NCI-H1092 (cell line): ENCODE measurements at regions not wholly inside any gene's neighbourhood (a gene's known extent, or its start where the extent isn't known, plus 50 kb on each side); places are given as distances from the start of the nearest gene placed in this dataset.
"Not testable (repeated sequence)": the region's sequence is repeated elsewhere in the genome, so short reads cannot be mapped to it uniquely, and the experiment has no call there.

ENCODE experiments used
- DNase-seq: peaks from one replicate; lab custom pipeline; 2025; lab: John Stamatoyannopoulos, UW

GRCh38 chr2:224110811-224111210 lies 71.7 kb upstream of the SERPINE2 start:
- DNase-seq: no peak

DNA sequence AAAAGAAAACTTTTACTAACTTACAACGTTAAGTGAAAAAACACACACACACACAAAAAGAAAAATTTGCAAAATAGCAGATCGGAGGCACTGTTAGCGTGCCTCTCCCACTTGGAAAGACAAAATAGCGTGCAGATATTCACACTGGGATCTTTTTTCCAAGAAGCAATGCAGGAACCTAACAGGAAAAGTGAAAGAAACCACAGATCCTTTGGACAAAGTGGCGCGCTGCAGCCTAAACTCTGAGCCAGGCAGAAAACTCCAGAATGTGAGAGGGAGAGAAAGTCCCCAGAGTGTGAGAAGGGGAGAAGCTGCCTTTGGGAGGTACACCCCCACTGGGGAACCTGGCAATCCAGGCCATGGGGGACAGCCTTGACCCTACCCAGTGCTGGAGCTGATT lies 70.7 kb upstream of the SERPINE2 start:
- DNase-seq: no peak

DNA sequence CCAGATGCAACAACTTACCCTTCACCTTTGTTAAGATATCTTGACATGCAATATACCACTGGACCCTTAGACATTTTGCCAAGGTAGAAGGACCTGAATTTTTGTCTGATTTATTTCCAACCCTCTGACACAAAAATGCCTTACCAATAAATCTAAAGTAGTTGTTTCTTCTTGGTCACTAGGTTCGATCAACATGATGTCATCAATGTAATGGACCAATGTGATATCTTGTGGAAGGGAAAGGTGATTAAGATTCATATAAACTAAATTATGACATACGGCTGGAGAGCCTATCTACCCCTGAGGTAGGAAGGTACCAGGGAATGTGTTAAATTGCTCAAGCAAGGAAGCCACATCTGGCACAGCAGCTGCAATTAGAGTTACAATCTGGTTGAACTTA lies 67.7 kb upstream of the SERPINE2 start:
- DNase-seq: no peak

DNA sequence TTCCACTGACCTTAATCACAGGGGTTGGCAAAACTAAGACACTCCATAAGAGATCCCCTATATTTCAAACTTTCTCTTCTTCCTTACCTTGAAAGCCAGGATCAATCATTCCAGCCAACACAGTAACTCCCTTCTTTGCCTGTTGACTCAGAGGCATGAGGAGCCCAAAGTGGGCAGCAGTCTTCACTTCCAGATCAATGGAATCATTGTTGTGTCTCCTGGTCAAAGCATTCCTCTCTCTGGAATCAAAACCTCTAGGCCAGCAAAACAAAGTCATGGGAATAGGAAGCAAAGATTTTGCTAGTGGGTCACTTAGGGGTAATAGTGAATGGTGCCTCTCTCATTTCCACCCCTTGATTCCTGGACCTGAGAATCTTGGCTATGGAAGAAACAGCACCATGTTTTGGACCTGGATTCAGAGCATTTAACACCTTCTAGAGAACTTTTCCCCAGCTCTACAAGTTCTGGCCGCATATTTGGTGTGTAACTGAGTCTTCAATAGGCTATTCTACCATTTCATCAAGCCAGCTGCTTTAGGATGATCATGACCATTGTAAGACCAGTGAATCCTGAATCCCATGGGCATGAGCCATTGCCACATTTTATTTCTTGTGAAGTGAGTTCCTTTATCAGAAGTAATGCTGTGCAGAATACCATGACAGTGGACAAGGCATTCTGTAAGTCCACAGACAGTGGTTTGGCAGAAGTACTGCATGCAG lies 65.7 kb upstream of the SERPINE2 start:
- DNase-seq: no peak

- DNase-seq: no peak
These were observed 64.6 kb upstream of the SERPINE2 start for GRCh38 chr2:224103651-224104050.

GRCh38 chr2:224102991-224103390 lies 63.9 kb upstream of the SERPINE2 start:
- no peak for DNase-seq

- no peak for DNase-seq
These were observed 62.9 kb upstream of the SERPINE2 start for GRCh38 chr2:224101820-224102630.

GRCh38 chr2:224099861-224100643 lies 61.0 kb upstream of the SERPINE2 start:
- DNase-seq: no peak

- no peak for DNase-seq
These were observed 59.6 kb upstream of the SERPINE2 start for GRCh38 chr2:224098481-224099230.

GRCh38 chr2:224094413-224094812 lies 55.3 kb upstream of the SERPINE2 start:
- DNase-seq: no peak

GRCh38 chr2:224091671-224092070 lies 52.6 kb upstream of the SERPINE2 start:
- DNase-seq: not testable (repeated sequence)

DNA sequence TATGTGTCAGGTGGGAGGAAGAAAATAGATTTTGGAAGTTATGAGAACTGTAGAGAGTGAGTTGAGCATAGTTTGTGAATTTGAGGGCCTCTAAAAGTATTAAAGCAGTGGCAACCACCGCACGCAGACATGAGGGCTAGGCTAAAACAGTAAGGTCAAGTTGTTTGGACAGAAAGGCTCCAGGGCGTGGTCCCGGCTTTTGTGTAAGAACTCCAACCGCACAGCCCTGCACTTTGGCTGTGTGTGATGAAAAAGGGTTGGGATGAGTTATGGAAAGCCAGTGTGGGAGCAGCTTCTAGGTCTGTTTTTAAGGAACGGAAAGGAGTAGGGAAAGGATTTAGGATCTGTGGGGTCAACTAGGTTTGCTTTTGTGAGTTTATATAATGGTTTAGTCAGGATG lies 50.5 kb upstream of the SERPINE2 start:
- DNase-seq: not testable (repeated sequence)
